ENCODE measurements at regions not wholly inside any gene's neighbourhood (a gene's known extent, or its start where the extent isn't known, plus 50 kb on each side); places are given as distances from the start of the nearest gene placed in this dataset.
A peak's percentile ranks its signal among the peaks of the same experiment; 100 is the strongest.

GRCh38 chr9:14466429-14466818, 152.5 kb upstream of the NFIB start:
- no peak for DNase-seq

- DNase-seq = no peak
Observed at GRCh38 chr9:14462950-14463349, 149.0 kb upstream of the NFIB start.

- DNase-seq = no peak
Observed at GRCh38 chr9:14455243-14455642, 141.3 kb upstream of the NFIB start.

- DNase-seq = no peak
Observed at GRCh38 chr9:14453286-14453685, 139.3 kb upstream of the NFIB start.

GRCh38 chr9:14452539-14452938, 138.6 kb upstream of the NFIB start:
- DNase-seq = no peak

DNA sequence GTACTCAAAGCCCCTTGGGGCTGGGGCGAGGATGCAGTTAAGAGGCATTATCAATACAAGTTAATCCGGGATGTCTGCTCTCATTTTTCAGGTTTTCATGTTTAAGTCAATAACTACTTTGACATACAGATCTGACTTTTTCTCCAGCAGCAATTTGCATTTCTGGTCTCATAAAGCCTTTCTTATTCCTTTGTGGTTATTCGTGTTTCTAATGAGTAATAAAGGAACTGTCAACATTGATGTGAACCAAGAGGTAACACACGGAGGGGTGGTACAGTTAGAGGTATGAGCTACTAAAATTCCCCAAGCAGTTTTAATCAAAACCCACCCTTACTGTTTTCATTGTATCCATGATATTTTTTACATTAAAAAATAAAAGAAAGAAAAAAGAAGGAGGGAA, 138.0 kb upstream of the NFIB start:
- no peak for DNase-seq

DNA sequence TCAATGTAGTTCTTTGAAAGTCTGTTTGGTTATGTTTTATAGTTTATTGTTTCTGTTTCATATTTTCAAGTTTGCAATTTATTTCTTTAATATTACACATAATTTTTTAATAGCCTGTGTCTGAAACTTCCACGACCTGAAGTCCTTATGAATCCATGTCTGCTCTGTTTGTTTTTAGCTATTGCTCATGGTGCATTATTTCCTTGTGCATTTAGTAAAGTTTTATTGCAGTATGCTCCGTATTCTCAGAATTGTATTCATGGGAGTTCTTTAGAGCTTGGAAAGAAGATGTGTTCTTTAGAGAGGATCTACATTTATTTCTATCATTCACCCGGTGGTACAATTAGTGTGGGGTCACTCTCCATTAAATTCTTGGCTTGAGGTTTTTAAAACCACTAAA, 133.2 kb upstream of the NFIB start:
- DNase-seq = no peak

- no peak for DNase-seq
Observed at GRCh38 chr9:14445946-14446345, 132.0 kb upstream of the NFIB start.

DNA sequence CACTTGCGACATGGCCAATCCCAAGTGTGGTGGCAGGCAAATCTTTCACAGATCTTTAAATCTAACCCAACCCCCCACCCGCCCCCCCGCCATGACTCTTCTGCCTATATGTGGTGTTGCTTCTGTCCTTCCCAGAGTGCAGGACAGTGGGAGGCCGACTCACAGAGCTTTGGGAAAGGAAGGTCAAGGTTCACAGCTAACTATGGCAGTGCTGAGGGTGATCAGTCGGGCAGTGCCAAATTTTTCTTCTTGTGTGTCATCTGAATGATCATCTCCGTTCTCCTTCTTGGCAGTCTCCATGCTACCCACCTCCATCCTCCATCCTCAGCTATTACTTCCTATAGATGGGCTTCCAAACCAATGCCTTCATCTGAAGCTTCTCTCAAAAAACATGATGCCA, 129.0 kb upstream of the NFIB start:
- DNase-seq = no peak

- DNase-seq = no peak
Observed at GRCh38 chr9:14441976-14442651, 128.2 kb upstream of the NFIB start.

DNA sequence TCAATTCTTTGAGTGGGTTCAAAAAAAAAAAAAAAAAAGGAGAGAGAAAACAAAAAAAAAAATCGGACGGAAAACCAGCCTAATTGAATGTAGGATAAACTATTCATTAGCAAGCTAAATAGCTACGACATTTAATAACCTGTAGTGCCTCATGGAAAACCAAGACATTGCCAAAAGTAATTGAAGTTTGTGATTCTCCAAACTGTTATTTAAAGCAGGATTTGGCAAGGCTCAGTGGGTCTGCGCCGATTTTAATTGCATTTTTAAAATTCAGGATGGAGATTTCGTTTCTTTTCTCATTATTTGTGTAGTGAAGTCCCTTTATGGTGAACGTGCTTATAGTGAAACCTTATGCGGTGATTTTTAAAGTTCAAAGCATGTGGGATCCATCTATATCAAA, 127.2 kb upstream of the NFIB start:
- DNase-seq = no peak

- no peak for DNase-seq
Observed at GRCh38 chr9:14440062-14440461, 126.1 kb upstream of the NFIB start.

DNA sequence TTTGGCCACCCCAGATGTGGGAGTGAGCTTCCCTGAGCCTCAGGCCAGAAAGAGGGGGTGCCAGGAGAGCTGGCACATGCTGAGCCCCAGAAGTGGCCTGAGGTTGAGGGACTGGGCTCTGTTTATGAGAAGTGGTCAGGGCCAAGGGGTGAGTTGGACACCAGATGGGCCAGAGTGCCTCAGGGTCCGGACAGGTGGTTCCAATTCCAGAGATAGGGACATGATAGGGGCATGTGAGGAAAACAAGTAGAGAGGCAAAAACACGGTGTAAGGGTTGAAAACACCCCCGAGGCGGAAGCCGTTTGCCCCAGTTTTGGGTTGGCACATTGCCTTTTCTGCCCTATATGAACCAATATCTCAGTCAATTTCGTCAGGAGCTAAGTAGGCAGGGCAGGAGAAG, 125.6 kb upstream of the NFIB start:
- no peak for DNase-seq

- peak; percentile 53 for DNase-seq
Observed at GRCh38 chr9:14438232-14439021, 124.5 kb upstream of the NFIB start.

DNA sequence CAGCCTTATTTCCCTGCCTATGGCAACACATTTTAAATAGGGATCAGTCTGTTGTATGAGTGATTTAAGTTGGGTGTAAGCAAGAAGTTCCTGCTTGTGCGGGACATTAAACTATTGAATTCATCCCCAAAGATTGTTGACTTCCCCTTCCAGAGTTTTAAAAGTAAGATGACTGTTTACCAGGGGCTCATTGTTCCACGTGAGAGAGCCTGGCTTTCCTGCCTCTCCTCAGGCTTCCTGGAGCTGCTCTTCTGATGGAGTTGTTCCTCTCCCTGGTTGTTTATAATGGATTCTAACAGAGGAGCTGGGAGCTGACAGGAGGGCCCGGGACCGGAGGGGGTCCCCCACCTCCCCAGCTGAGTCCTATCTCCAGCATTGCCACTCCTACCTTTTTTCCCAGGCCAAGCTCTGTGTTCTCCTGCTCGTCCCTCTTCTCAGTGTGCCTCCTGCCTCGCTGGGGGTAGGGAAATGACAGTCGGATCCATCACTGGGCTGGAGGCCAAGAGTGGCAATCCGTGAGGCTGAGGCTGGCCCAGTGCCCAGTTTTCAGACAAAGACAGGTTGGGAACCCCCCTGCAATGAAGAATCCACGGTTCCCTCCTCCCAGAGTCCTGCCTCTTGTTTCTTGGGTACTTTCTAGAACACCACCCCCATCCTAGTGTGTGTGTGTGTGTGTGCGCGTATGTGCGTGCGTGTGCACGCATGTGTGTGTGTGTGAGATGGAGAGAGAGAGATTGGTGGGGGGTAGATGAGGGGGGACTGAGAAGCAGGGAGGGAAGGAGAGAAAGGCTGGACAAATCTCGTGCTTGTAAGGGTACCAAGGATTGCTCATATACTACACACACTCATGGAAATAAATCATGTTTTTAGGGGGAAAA, 123.7 kb upstream of the NFIB start:
- no peak for DNase-seq

DNA sequence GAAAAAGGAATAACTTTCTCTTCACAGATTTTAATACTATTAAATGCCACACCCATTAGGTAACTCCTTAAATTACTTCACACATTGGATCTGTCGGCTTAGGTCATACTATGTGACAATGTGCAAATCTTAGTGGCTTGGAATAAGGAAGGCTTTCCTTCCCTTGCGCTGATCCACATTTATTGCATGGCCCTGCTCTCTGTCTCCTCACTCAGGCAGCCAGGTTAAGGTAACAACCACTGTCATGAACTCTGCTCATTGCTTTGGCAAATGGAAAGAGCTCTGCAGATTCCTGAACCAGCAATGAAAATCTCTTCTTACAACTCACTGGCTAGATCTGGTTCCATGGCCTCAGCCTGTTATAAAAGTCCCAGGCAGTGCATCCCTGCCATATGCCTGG, 121.9 kb upstream of the NFIB start:
- no peak for DNase-seq

GRCh38 chr9:14434971-14435718, 121.2 kb upstream of the NFIB start:
- DNase-seq = no peak

DNA sequence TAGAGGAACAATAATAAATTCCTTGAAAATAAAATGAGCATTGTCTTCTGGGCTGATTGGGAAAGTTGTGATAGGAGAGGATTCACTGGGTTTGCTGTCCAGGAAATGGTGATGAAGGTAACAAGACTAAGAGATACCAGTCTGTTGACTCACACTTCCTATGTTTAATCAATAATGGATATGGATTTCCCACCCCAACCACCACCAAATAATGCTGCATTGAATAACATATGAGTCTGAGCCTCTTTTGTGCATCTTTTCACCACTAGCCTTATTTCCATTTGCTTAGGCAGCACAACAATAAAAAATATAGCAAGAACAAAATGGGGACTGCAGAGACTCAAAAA, 120.2 kb upstream of the NFIB start:
- no peak for DNase-seq

- DNase-seq = peak; percentile 55
Observed at GRCh38 chr9:14433351-14434157, 119.6 kb upstream of the NFIB start.

- no peak for DNase-seq
Observed at GRCh38 chr9:14432666-14433350, 118.9 kb upstream of the NFIB start.

DNA sequence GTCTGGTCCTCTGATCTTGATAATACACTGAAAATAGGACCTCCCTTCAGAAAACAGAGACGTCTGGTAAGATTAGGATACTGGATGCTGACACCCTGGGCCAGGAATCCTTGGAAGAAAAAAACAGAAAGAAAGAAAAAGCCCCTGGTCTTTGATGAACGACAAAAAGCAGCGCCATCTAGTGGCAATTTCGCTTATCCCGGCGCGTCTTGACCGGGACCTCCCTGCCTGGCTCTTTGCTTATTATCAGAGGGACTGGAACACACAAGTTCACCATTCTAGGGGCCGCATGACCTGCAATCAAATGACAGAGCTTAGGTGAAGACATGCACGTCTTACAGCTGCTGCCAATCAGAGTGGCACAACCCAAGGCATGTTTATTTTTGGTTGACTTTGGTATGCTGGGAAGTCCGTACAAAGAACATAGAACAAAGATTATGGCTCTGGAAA, 114.9 kb upstream of the NFIB start:
- DNase-seq = peak; percentile 64
